Thyroid gland (tissue), 4 donors: ENCODE measurements at regions not wholly inside any gene's neighbourhood (a gene's known extent, or its start where the extent isn't known, plus 50 kb on each side); places are given as distances from the start of the nearest gene placed in this dataset.

ENCODE experiments used
- POLR2A ChIP-seq, 2 donors: fragments of 450-650 bp; IDR thresholded peaks; one replicate each; pipeline ENCODE4 v1.6.1; 2017; ENCODE audit warnings: antibody characterized with exemption in 2 of 2, mild to moderate bottlenecking in 2 of 2, moderate library complexity in 1 of 2
- TF ChIP-seq, protein P1 (sequence below), 6 experiments: fragments of 200-600 bp in 3 of 6; fragments of 450-650 bp in 3 of 6; sonication (generic) in 3 of 6; IDR thresholded peaks; one replicate each; pipeline ENCODE4 v1.5.1; 2016 to 2019; ENCODE audit warnings: antibody characterized with exemption in 6 of 6, mild to moderate bottlenecking in 2 of 6, inconsistent platforms in 1 of 6, moderate library complexity in 1 of 6

GRCh38 chr2:217383620-217384019 is 523.8 kb upstream of the TNP1 start:
- no peak for TF ChIP-seq POLR2A (IDR thresholded peaks at IDR 0.05)
- TF ChIP-seq, protein P1, sequence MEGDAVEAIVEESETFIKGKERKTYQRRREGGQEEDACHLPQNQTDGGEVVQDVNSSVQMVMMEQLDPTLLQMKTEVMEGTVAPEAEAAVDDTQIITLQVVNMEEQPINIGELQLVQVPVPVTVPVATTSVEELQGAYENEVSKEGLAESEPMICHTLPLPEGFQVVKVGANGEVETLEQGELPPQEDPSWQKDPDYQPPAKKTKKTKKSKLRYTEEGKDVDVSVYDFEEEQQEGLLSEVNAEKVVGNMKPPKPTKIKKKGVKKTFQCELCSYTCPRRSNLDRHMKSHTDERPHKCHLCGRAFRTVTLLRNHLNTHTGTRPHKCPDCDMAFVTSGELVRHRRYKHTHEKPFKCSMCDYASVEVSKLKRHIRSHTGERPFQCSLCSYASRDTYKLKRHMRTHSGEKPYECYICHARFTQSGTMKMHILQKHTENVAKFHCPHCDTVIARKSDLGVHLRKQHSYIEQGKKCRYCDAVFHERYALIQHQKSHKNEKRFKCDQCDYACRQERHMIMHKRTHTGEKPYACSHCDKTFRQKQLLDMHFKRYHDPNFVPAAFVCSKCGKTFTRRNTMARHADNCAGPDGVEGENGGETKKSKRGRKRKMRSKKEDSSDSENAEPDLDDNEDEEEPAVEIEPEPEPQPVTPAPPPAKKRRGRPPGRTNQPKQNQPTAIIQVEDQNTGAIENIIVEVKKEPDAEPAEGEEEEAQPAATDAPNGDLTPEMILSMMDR (IDR thresholded peaks at IDR 0.05), result no peak
